ENCODE measurements at regions not wholly inside any gene's neighbourhood (a gene's known extent, or its start where the extent isn't known, plus 50 kb on each side); places are given as distances from the start of the nearest gene placed in this dataset.
"Not testable (repeated sequence)": the region's sequence is repeated elsewhere in the genome, so short reads cannot be mapped to it uniquely, and the experiment has no call there.

DNA sequence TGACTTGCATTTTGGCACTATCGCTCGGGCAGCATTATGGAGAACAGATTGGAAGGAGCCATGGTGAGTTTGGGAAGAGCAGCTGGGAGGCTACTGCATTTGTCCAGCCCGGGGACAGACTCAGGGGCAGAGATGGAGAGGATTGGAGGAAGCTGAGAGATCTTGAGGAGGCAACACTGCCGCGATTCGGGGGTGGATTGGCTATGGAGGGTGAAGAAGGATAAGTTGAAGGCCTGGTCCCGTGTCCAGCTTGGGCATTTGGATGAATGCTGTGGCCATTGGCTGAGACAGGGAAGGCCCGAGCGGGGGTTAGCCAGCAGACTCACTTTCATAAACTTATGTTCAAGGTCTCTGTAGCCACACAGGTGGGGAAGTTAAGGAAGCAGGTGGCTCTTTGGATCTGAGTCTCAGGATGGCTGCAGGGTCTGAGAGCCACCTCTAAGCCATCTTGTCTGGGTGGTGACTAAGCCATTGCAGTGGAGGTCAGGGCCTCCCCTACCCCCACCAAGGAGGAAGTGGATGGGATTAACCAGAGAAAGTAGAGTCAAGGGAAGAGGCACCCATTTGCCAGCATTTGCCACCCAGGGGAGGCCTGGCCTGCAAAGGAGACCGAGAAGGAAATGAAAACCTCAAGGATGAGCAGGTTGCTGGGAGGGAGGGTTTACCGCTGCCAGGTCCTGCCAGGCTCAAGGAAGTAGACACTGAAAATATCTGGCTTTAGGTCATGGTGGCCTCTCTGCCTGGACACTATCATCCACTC lies 144.0 kb upstream of the TLE3 start:
- no peak for DNase-seq

DNA sequence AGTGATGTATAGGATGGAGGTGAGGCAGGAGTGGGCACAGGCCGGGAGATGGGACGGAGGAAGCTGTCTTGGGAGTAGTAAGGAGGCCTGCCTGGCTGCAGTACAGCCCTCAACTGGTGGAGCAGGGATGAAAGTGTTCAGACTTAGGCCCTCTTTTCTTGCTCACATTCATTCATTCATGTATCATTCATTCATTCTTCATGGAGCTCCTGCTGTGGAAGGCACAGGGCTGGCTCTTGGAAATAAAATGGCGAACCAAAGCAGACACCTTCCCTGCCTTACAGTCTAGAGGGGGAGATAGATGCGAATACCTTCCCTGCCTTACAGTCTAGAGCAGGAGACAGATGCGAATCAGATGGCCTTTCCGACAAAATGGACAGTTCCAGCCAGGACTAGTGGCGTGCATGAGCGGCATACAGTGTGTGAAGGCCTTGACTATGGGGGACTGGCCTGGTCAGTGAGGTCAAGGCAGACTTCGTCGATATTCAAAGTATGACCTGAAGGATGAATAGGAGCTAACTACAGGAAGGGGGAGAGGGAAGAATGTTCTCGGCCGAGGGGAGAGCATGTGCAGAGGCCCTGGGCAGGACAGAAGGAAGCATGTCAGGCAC lies 143.2 kb upstream of the TLE3 start:
- no peak for DNase-seq

DNA sequence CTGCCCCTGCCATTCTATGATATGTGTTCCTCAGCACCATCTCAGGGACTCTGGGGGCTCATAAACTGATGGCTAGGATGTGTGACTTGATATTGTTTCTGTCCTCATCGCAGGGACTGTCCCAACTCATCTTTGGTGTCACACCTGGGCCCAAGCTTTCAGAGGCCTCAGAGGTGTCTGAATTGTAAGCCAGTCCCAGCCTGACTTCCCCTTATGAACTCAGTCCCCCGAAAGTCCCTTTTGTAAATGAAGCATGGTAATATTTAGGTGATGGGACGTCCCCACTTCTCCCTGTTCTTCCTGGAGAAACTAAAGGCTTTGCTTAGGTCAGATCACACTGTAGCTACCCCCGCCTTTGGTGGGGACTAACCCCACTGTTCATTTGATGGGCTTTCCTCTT lies 142.4 kb upstream of the TLE3 start:
- DNase-seq, result no peak

DNA sequence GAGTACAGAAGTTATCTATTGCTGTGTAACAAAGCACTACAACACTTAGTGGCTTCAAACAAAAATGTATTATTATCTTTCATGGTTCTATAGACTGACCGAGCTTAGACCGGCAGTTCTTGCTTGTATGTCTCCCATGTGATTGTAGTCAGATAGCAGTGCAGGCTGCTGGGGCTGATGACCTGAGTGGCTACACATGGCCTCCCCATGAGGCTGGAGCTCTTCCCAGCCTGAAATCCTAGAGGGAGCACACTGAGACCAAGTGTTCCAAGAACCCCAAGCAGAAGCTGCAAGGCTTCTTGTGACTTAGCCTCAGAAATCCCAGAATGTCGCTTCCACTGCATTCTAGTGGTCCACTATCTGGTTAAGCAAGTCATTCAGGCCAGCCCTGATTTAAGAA lies 141.2 kb upstream of the TLE3 start:
- DNase-seq, result no peak

DNA sequence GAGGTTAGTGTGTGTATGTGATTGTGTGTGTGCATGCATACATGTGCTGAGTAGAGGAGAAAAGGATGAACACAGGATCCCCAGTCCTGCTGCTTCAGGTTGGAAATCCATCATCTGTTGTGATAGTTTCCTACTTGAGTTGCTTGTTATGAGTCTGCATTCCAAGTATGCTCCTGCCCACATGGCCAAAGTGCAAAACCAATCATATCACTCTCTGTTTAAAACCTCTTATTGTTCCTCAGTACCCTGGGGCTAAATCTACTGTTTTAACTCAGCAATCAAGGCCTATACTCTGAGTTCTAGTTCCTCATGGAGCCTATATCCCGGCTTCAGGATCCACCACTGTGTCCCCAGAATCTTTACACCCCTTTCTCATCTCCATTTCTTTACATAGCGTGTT lies 139.9 kb upstream of the TLE3 start:
- DNase-seq, result no peak

DNA sequence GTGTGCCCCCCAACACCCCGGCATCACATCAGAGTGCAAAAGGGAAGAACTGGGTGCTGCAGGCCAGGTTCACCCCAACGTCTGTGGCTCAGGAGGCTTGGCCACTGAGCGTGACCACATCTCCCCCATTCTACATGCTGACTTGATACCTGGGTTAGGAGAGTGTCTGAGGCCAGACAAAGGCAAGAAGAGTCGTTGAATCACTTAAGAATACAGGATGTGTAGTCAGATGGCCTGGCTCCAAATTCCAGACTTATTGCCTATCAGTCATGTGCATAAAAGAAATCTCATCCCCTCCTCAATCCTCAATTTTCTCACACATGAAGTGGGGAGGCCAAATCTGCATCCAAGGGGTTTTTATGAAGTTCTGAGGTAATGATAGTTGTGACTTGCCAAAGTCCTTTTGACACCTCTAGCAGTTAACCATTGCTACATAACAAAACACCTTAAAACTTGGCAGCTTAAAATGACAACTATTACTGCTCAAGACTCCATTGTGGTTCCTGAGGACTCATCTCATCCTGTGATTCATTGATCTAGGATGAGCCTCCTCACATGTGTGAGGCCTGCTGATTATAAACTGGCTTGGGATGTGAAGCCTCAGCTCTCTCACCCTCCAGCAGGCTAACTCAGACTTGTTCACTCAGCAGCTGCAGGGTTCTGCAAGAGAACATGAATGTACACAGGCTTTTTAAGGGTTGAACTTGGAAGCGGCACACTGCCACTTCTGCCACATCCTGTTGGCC lies 138.8 kb upstream of the TLE3 start:
- no peak for DNase-seq

DNA sequence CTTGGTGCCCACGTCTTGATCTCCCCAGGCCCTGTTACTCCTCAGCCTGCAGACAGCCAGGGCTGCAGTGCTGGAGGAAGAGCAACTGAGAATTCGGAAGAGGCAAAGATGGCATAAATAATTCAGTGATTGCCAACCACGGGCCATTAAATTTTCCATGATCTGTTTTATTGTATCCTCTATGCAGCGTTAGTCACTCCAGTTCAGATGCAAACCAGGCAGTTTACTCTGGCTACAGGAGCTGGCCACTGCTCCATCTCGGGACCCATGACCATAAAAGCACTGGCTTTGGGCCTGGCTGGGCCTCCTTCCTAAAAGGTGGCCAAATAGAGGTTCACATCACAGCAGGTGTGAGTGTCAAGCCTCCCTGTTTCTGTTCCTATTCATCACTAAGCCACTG lies 137.6 kb upstream of the TLE3 start:
- DNase-seq, result no peak

DNA sequence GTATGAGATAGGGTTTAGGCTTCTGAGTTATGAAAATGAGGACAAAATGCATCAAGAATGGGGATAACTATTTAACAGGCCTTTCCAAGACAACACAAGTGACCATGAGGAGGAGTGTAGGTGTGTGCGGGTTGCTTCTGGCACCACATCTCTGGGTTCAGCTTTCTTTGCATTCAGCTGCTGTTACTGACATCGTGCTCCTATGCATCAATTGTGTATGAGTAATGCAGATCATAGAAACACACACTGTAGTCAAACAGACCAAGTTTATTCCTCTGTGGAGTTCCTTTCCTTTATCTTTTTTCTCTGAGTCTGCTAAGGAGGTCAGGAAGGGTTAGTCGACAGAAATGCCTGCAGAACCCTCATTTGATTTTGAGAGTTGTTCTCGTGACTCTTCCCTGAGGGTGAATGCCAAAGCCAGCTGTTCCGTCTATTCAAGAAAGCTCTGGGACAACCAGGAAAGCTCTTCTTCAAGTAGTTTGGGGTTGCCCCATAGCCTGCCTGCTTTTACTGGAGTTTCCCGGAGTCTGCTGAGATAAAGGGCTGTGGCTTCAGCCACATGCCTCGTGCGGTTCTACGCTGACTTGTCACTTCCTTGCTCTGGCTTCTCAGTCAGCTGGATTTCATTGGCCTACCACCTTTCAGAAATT lies 136.7 kb upstream of the TLE3 start:
- no peak for DNase-seq

DNA sequence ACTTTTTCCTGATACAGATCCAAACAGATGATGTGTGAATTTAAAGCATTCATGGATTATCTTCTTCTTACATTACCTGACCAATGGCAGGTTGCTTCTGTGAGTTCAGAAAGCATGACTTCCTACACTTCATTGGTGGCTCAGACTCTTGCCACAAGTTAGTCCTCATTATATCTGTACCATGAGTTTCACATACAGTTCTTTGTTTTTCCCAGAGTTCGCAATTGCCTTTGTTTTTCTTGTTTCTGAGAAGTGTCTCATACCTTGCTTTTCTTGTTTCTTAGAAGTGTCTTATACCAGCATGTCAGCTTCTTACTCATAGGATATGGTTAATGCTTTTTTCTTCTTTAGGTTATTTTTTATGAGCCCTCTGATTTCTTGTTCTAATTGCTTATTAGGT lies 133.8 kb upstream of the TLE3 start:
- DNase-seq, result no peak

DNA sequence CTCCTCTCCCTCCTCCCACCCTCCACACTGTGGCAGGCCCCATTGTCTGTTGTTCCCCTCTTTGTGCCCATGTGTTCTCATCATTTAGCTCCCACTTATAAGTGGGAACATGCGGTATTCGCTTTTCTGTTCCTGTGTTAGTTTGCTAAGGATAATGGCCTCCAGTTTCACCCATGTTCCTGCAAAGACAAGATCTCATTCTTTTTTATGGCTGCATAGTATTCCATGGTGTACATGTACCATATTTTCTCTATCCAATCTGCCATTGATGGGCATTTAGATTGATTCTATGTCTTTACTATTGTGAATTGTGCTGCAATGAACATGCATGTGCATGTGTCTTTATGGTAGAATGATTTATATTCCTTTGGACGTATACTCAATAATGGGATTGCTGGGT lies 130.2 kb upstream of the TLE3 start:
- not testable (repeated sequence) for DNase-seq

DNA sequence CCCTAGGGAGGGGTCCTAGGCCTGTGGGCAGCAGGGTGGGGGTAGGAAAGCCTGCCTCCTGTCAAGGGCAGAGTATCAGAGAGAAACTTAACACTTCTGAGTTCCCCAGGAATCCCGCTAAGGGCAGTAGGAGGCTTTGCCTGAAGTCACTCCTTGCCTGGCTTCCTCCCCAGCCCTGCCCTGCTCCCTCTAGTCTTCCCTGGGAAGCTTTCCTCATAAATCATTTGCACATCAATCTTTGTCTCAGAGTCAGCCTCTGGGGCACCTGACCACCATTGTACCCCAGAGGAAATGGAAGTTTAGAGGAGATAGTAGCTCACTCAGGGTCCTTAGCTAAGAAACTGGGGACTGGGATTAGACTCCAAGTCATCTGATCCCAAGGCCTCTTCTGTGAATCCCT lies 129.4 kb upstream of the TLE3 start:
- no peak for DNase-seq

DNA sequence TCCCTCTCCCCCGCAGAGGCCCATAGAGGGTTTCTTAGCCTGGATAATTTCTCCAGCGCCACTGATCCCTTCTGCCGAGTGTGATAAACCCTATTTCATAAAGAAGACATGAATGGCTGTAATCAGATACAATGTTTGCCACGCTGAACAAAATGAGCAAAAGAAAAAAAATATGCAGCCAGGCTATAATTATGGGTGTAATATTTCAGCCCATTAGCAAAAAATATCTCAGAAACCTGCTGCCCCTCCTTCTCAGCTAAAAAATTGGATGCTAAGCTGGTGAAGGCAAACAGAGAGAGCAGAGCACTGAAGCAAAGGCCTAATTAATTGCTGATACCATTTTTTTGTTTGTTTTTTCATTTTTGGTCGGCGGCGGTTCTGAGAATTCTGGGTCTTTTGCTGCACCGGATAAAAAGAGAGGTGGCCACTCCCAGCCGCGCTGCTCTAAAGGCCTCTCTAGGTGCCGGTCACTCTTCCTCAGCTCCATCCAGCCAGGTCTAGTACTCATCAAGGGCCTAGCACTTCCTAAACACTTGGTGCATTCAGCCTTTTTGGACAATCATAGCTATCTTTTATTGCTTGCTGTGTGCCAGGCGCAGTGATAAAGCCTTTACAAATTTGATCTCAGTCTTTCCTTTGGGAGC lies 128.7 kb upstream of the TLE3 start:
- no peak for DNase-seq

DNA sequence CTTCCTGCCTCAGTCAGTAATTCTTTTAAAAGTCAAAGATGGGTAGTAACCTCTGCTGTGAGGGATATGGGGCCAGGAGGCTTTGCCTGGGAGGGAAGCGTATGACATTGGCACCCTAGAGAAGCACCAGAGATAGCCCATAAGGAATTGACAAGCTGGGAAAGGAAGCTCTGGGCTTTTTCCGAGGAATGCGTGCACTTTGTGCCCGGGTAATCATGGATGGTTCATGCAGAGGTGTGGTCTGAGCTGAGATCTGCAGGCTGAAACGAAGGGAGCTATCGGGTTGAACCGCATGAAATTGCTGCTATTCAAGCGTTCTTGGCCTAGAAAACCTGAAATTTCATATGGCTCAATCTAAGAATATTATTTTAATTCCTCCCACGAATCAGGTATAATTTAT lies 127.7 kb upstream of the TLE3 start:
- DNase-seq, result no peak

DNA sequence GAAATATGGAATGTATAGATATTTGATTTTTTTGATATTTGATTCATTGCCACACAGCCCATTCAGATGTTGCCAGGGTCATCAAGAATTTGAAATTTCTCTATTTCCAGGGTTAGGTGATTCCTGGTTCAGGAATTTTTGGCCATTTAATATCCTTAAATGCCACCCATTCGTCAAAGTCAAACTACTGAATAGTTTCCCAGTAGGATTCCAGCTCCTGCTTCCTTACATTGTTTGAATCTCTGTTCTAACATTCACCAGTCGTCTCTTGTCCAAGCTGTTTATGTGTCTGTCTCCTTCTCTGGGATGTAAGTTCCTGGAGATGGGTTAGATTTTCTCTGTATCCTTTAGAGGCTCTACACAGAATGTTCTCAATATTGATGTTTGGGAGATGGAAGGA lies 124.9 kb upstream of the TLE3 start:
- no peak for DNase-seq

DNA sequence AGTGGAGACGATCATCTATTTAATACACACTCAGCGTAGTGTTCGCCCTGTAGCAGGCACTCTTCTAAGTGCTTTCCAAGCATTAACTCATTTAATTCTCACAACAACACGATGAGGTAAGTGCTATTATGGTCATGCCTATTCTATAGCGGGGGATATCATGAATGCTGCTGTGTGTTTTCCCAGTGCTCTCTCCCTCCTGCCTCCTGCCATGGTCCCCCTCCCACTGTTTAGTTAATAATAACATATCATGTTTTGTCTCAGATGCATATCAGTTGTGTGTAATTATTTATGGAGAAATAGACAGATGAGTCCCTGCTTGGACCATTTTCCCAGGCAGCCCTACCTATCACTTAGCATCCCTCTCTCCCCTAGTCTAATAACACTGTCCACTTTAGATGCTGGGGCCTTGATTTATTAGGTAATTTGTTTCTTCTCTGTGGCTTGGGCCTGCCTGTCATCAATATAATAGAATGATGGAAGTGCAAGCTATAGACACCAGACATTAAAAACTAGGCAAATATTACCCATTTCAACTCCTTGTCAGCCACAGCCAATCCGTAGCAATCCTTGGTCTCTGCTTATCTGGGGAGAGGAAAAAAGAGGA lies 122.9 kb upstream of the TLE3 start:
- no peak for DNase-seq

DNA sequence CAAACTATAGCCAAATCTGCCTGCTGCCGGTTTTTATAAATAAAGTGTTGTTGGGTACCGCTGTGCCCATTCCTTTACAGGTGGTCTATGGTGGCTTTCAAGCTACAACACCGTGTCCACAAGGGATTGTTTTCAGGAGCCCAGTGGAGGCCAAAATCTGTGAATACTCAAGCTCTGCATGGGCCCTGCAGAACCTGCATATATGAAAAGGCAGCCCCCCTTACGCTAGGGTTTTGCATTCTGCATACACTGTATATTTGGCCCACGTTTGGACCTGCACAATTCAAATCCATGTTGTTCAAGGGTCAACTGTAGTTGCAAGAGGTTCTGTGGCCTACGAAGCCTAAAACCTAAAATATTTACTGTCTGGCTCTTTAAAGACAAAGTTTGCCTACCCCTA lies 122.2 kb upstream of the TLE3 start:
- no peak for DNase-seq

DNA sequence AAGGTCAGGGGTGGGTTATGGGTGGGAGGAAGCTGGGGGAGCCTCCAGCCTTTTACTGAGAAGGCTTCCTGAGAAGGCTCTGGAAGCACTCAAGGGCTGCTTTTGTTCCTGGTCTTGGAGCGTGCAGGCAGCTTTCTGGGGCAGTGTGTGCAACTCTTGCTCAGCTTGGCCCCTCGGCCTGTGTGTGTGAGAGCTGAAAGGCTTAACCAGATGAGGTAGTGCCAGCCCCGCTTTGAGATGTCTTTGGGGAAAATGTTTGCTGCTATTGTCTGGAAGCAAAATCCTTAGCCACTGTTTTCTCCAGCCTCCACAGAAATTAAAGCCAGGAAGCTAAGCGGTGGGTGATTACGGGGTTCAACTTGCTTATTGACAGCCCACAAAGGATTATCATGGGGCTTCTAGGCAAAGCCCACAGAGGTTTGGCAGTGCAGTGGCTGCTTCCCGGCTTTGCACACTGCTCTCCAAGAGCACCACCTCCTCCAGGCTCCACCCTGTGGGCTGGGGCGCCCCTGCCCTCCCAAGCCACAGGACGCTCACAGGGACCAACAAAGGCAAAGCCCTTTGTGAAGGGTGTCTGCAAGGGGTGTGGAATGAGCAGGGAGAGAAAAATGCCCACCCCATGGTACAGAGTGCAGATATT lies 121.7 kb upstream of the TLE3 start:
- DNase-seq, result no peak

DNA sequence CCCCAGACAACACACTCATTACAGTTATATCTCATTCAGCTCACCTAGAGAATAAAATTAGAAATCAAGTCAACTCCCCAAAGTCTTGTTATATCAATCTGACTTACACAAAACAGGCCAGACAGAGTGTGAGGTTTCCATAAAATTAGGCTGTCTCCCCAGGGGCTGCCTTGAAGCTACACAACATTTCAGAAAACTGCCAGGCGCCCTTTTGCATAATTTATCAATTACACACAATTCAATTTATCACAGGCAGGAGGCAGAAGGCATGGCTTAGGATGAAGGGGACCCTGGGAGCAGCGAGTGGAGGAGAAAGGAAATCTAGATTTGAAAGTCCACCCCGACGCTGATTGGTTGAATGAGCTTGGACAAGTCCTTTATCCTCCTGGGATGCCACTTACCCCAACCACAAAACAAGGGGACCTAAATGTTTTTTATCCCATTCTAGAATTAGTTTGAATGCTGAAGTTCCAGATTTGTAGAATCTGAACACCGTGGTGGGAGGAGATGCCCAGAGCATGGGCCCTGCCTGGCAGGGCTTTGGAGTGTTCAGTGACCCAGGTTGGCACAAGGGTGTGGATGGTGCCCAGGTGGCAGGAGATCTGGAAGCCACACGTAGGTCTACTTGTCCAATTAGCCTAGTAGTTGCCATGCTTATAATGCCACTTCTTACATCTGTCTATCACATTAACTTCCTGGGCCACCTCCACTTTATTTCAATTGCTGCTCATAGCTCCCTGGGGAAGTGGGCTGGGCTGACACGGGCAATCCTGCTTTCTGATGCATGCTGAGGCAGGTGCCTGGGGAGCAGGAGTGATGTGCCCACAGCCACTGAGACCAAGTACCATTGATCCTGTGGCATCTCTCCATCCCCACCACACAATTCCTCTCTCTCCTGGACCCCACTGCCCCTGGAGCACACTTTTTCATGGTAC lies 119.8 kb upstream of the TLE3 start:
- no peak for DNase-seq

DNA sequence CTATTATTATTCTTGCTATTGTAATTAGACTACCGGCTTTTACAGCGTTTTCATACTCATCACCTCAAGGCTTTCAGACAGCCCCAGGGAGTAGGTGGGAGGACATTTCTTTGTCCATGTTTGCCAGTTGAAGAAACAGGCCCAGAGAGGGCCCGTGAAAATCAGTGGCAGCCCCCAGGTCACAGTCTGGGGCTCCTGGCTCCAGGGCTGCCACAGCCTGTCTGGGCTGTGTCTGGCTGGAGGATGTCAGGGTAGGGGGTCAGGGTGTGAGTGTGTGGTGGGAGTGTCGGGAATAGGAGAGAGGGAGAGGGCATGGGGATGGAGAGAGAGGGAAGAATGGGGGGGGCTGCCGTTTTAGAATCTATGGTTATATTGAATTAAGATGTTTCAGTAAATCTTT lies 118.2 kb upstream of the TLE3 start:
- no peak for DNase-seq

DNA sequence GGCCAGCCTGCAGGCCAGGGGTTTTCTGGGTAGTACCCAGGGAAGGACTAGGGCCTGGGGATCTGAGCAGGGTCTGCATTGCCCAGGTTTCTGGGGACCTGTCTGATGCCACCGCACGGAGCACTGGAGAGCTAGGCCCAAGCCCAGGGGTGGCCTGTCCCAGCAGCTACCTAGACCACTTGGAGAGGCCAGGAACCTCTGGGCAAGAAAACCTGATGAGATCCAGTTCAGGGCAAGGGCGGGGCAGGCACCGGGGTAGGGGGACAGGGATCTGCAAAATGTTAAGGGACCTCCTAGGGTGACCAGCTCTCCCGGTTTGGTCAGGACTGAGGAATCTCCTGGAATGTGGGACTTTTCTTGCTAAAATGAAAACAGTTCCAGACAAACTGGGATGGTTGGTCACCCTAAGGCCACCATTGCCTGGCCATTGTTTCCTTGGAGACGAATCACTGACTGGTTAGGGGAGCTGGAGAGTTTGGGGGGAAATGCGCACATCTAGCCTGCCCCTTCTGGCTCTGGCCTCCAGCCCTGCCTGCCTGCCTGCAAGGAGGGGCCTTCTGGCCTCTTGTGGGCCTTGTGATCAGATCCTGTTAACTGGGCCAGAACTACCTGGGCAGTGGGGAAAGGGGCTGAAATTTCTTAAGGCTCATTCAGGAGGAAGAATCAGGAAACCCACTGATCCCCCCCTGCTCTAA lies 117.4 kb upstream of the TLE3 start:
- no peak for DNase-seq

DNA sequence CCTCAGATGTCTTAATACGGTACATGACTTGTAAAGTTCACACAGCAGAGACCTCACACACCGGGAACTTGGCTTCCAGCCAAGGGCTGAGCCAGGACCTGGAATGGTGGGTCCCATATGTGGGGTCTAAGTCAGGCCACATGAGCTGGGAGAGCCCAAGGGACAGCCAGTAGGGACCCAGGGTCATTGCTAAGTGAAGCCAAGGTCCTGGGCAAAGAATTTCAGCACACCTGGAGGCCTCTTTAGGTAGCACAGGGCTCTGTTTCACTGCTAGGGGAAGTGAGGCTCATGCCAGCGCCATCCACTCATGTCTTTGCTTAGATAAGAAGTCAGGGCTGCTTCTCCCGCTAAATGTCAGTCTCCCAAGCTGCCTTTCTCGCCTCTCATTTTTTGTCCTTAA lies 116.6 kb upstream of the TLE3 start:
- DNase-seq, result no peak
